ENCODE measurements at regions not wholly inside any gene's neighbourhood (a gene's known extent, or its start where the extent isn't known, plus 50 kb on each side); places are given as distances from the start of the nearest gene placed in this dataset.

DNA sequence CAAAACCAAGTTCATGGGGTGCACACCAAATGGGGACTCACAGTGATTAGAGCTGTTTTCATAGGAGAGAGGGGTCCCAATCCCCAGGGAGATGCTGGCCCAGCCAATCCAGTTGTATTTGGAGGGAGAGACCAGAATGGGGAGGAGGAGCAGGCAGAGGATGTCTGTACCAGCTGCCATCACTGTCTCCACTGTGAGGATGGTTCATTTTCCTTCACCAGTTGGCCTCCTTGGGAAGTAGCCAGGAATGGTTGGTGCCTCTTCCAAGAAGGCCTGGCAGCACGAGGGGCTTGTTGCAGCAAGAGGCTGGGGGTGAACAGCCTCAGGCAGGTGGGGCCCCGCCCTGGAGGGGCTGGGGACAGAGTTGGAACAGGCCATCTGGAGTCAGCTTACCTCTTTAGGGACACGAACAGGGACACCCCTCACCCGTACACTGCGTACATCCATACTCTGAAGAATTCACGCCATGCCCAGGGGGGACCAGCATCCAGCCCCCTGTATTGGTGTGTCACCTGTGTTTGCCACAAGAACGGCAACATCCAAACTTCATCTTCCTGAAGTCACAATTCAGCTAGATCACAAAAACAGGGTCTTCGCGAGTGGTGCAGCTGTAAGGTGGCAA is 161.7 kb upstream of the ZNF236 start:
- Histone ChIP-seq H3K36me3 (ENCODE audit: control insufficient read depth, insufficient read depth, low read length) (no peaks in the 10 kb centered on the region), H3K9me3 (ENCODE audit: control insufficient read depth, low read length) (no peaks in the 10 kb centered on the region), H3K4me3 (ENCODE audit: low read depth, low read length) (no peak overlapping the region), H3K9ac (no peak overlapping the region), H3K4me1 (no peaks in the 10 kb centered on the region), H3K27ac (no peak overlapping the region), H3K4me2 (ENCODE audit: low read length) (no peak overlapping the region), H3K79me2 (no peaks in the 10 kb centered on the region), H2AFZ (no peak overlapping the region), H3K27me3 (ENCODE audit: control insufficient read depth, insufficient read depth, low read length) (no peaks in the 10 kb centered on the region)
- TF ChIP-seq, protein P1, sequence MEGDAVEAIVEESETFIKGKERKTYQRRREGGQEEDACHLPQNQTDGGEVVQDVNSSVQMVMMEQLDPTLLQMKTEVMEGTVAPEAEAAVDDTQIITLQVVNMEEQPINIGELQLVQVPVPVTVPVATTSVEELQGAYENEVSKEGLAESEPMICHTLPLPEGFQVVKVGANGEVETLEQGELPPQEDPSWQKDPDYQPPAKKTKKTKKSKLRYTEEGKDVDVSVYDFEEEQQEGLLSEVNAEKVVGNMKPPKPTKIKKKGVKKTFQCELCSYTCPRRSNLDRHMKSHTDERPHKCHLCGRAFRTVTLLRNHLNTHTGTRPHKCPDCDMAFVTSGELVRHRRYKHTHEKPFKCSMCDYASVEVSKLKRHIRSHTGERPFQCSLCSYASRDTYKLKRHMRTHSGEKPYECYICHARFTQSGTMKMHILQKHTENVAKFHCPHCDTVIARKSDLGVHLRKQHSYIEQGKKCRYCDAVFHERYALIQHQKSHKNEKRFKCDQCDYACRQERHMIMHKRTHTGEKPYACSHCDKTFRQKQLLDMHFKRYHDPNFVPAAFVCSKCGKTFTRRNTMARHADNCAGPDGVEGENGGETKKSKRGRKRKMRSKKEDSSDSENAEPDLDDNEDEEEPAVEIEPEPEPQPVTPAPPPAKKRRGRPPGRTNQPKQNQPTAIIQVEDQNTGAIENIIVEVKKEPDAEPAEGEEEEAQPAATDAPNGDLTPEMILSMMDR (IDR thresholded peaks at IDR 0.05), result no peak

DNA sequence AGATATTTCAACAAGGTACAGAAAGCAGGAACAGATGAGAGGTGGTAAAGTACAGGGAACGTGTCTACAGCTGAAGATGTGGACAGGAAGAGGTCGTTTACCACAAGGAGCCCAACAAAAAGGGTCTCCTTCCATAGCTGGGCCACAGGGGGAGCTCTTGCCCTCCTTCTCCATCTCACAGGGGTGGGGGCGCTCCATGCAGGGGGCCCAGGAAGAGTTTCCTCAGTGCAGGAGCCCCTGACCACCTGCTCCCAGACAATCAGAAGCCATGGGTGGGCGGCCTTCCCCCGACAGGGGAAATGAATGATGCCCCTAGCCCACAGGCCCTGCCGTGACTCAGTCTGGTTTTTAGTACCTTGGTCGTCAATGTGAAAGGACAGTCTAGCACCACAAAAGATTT is 163.6 kb upstream of the ZNF516 start:
- TF ChIP-seq, protein P1 (IDR thresholded peaks at IDR 0.05), result no peak
- H3K79me2 ChIP-seq, result no peaks in the 10 kb centered on the region
- H3K27ac ChIP-seq, result no peak overlapping the region
- no peaks in the 10 kb centered on the region for H3K27me3 ChIP-seq (ENCODE audit: control insufficient read depth, insufficient read depth, low read length)
- H3K4me2 ChIP-seq (ENCODE audit: low read length), result no peak overlapping the region
- H3K4me3 ChIP-seq (ENCODE audit: low read depth, low read length), result no peak overlapping the region
- H3K9ac ChIP-seq, result no peak overlapping the region
- no peaks in the 10 kb centered on the region for H3K4me1 ChIP-seq
- H3K9me3 ChIP-seq (ENCODE audit: control insufficient read depth, low read length), result no peaks in the 10 kb centered on the region
- H3K36me3 ChIP-seq (ENCODE audit: control insufficient read depth, insufficient read depth, low read length), result no peaks in the 10 kb centered on the region
- H2AFZ ChIP-seq, result no peak overlapping the region

DNA sequence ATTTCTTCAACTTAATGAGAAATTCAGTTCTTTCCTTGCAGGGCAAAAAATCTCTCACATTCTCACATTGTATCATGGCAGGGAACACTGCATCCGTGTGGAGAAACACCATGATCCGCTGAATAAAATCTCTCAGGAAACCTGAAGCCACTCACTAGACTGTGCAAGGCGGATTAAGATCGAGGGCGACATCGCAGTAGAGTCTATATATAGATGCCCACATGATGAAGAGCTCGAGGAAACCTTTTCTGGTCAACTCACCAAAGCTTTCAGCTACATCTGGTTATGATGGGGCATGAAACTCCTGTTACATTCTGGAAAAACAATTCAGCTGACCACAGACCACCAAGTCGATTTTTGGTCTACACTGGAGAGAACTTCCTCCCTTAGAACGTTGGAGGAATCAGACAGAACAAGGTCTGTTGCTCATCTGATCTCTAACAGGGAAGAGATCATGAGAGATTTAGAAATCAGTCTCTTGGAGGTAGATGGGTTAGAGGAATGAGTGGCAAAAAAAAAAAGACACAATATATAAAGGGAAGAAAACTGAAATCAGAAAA is 162.9 kb upstream of the ZNF516 start:
- H3K4me3 ChIP-seq (ENCODE audit: low read depth, low read length), result no peak overlapping the region
- no peak overlapping the region for H3K9ac ChIP-seq
- H3K79me2 ChIP-seq, result no peaks in the 10 kb centered on the region
- H3K27ac ChIP-seq, result no peak overlapping the region
- TF ChIP-seq, protein P1 (IDR thresholded peaks at IDR 0.05), result no peak
- no peak overlapping the region for H2AFZ ChIP-seq
- H3K4me1 ChIP-seq, result no peaks in the 10 kb centered on the region
- H3K9me3 ChIP-seq (ENCODE audit: control insufficient read depth, low read length), result no peaks in the 10 kb centered on the region
- H3K4me2 ChIP-seq (ENCODE audit: low read length), result no peak overlapping the region
- H3K27me3 ChIP-seq (ENCODE audit: control insufficient read depth, insufficient read depth, low read length), result no peaks in the 10 kb centered on the region
- H3K36me3 ChIP-seq (ENCODE audit: control insufficient read depth, insufficient read depth, low read length), result no peaks in the 10 kb centered on the region

DNA sequence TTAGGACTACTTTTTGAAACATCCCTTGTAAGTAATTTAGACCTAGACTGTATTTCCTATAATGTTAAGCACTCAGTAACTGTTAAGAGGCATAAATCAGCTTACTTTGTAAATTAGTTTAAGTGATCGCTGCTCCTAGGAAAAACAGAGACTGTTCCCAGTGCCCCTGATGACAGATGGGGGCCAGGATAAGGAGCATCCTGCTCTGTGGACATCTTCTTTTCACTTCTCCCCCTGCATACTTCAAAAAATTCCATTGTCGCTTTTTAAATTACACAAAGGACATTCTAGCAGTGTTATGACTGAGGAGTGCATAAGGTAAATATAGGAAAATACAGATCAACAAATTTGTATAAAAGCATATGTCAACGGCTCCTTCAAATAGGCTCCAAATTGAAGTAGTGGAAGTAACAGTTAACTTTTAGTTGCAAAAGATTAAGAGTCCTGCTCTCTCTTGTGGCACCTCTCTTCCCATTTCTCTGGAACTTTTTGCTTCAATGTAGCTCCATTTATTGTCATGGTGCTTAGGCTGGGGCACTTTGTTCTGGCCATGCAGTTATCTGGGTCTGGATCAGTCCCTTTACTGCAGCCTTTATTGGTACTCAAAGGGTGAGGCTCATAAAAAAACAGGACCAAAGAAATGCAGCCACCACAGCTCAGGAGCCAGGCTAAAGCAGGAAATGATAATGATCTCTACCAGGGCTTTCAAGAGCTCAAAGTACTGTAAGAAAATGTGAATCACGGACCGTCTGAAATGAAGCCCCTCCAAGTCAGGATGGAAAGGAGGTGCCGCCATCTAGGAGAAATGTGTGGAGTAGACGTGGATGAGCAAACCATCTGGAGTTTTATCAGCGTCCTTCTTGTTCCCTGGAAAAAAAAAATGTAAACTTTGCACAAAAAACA is 162.1 kb upstream of the ZNF516 start:
- Histone ChIP-seq H3K4me3 (ENCODE audit: low read depth, low read length) (no peak overlapping the region), H3K9ac (no peak overlapping the region), H3K79me2 (no peaks in the 10 kb centered on the region), H3K4me1 (no peaks in the 10 kb centered on the region), H3K4me2 (ENCODE audit: low read length) (no peak overlapping the region), H3K27me3 (ENCODE audit: control insufficient read depth, insufficient read depth, low read length) (no peaks in the 10 kb centered on the region), H3K27ac (no peak overlapping the region), H3K9me3 (ENCODE audit: control insufficient read depth, low read length) (no peaks in the 10 kb centered on the region), H2AFZ (no peak overlapping the region), H3K36me3 (ENCODE audit: control insufficient read depth, insufficient read depth, low read length) (no peaks in the 10 kb centered on the region)
- TF ChIP-seq, protein P1 (IDR thresholded peaks at IDR 0.05), result no peak
